CMK (cell line): ENCODE measurements at regions not wholly inside any gene's neighbourhood (a gene's known extent, or its start where the extent isn't known, plus 50 kb on each side); places are given as distances from the start of the nearest gene placed in this dataset.
"Not testable (repeated sequence)": the region's sequence is repeated elsewhere in the genome, so short reads cannot be mapped to it uniquely, and the experiment has no call there.

Source experiments
- DNase-seq: peaks from one replicate; pipeline ENCODE4 v3.0.0-alpha.2; 2010; ENCODE audit warnings: low read depth

DNA sequence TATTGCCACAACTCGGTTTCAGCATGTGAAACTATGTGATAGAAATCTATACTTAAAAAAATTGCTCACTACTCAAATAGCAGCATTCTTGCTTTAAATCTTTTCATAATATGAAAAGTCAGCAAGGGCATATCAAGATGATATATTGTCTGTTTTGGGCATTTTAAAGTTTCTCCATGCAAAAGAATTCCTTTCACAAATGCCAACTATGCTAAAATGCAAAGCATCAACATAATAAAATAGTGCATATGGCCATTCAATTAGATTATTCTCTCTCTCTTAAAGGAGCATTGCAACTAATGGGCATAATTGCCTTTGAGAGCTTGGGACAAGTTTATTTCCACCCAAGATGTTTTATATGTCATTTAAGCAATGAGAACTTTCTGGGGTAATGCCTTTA lies 475.1 kb downstream of the ZPLD1 start:
- no peak for DNase-seq

DNA sequence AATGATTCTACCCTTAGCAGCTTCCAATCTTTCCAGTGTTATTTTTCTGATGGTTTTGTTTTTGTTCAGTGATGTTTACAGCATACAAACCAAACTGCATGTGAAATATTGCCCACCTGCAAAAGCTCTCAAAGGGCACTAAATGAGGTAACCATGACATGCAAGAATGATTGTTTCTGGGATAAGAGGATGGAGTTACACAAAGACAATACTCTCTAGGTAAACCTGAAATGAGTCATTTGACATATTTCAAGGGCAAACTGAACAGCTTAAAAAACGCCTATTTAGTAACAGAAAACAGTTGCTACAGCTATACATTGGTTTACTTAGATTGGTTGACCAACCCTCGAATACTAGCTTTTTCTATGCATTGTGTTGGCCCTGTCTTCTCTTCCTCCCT lies 481.7 kb downstream of the ZPLD1 start:
- DNase-seq, result no peak

DNA sequence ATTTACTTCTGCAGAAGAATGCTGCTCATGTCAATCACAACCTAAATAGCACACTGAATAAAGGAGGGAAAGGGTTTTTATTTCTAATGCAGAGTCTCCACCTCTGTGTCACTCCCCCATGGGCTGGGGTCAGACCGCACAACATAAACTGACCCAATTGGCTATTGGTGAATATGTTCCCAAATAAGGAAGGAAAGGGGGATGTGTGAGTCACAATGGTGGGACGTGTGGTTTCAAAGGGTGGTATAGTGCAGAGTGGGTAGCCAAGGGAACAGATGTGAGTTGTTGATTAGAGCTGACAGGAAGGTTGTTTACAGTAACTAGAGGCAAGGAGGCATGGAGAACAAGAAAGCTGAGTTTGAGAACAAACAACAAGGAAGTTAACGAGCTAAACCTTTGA lies 491.8 kb downstream of the ZPLD1 start:
- DNase-seq, result peak; percentile 3

DNA sequence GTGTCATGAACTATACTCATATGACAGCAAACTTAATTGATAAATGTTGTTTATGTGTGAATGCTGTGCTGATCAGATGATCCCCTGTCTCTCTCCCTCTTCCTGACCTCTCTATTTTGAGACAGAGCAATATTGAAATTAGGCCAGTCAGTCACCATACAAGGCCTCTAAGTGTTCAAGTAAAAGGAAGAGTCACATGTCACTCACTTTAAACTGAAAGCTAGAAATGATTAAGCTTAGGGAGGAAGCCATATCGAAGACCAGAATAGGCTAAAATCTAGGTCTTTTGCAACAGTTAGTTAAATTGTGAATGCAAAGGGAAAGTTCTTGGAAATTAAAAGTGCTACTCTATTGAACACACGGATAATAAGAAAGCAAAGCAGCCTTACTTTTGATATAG lies 498.6 kb downstream of the ZPLD1 start:
- no peak for DNase-seq

DNA sequence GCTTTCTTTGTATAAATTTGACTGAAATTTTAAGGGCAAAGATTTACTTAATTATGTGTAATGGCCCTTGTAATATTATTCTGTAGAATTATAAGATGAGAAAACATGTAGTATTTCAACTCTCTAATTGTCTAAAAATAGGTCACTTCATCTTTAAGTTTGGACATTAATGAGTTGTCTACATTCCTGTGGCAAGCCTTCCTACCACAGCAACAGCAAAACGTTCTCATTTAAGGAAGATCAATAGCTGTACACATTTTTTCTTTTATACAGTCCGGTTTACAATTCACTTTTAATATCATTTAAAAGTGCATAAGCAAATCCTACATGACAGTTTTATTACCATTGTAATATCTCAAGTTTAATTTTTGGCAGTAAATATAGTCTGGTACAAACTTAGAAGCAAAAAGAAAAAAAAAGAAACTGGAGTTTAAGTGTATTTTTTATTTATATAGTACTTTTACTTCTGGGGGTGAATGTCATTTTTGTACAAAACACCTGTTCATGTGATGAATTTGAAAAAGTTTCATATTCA lies 501.8 kb downstream of the ZPLD1 start:
- no peak for DNase-seq

DNA sequence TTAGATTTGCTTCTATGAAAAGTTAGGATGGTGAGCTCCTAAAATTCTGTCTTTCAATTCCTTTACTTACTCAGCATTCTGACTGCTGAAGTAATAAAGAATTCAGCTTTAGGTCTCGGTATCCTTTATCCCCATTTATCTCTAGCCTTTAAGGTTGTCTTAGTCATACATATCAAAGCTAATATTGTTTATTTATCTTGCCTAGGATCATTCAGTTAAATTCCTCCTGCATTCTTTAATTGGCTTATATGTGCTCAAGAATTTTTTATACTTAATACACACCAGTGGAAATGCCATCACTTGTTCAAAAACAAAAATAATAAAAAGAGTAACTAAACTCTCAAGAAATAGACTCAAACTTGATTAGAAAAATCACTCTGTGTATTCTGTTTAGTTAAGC lies 507.0 kb downstream of the ZPLD1 start:
- DNase-seq, result no peak

DNA sequence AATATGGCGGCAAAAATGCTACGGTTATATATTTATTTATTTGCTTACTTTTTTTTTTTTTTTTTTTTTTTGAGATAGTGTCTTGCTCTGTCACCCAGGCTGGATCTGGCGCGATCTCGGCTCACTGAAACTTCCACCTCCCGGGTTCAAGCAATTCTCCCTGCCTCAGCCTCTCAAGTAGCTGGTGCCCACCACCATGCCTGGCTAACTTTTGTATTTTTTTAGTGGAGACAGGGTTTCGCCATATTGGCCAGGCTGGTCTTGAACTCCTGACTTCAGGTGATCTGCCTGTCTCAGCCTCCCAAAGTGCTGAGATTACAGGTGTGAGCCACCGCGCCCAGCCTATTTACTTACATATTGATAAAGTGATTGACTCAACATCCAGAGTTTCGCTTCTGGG lies 511.6 kb downstream of the ZPLD1 start:
- not testable (repeated sequence) for DNase-seq

DNA sequence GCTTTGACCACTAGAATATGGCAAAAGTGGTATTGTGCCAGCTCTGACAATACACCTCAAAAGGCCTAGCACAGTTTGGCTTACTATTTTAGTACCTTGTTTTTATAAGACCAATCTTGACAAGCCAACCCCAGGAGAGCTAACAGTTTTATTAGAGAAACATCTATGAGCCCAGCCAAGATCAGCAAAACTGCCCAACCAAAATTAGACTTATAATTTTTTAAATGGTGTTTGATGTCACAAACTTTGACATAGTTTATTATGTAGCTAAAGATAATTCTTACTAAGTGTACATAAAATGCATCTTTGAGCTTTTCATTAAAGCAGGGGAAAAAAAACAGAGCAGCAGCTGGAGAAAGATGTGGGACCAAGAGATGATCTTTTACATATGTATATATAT lies 537.5 kb downstream of the ZPLD1 start:
- no peak for DNase-seq

DNA sequence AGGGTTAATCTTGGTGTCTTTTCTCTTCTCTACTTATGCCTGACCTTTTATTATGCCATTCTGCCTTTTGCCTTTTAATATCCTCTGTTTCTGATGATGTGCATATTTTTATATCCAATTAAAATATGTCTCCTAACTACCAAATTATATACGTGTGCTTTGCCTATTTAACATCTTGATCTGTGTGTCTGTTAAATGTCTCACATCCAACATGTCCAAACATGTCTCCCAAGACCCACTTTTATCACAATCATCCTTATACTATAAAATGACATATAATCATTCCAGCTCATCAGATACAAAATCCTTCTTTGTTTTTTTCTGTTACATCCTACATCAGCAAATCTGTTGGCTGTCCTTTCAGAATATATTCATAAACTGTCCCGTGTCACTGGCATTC lies 539.5 kb downstream of the ZPLD1 start:
- no peak for DNase-seq

DNA sequence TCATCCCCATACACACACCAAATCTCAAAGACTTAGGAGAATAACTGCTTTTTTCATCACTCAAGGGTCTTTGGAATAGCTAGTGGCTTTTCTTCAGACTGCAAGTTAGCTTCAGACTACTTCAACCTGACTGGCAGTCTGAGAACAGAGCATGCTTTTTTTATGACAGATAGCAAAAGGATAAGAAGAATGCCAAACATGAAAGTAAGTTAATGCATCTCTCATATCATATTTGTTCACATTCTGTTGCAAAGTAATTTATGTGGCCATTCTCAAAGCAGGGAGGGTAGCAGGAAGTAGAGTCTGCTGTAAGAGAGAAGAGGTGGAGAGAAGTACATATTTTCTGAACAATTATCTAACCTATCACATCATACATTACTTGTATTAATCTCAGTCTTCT lies 544.4 kb downstream of the ZPLD1 start:
- no peak for DNase-seq

DNA sequence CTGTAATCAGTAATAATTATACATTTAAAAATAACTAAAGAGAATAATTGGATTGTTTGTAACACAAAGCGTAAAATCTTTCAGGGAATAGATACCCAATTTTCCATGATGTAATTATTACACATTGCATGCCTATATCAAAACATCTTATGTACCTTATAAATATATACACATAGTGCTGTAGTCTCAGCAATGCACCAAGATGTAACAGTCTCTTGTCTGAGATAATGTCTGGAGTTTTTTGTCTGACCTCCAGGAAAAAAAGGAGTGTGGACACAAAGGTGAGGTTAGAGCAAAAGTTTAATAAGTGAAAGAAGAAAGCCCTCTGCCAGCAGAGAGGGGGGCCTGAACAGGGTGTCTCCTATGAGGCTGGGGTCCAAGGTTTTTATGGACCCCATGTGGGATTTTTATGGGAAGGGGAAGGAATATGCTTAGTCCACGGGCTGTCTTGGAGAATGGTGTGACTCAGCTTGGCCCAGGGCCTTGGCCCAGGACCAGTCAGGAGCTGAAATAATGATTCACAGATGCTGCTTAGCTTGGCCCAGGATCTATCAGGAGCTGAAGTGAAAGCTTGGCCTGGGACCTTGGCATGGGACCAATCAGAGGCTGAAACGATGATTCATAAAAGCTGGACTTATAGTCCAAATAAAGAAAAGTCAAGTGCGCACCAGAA lies 545.0 kb downstream of the ZPLD1 start:
- DNase-seq, result no peak

DNA sequence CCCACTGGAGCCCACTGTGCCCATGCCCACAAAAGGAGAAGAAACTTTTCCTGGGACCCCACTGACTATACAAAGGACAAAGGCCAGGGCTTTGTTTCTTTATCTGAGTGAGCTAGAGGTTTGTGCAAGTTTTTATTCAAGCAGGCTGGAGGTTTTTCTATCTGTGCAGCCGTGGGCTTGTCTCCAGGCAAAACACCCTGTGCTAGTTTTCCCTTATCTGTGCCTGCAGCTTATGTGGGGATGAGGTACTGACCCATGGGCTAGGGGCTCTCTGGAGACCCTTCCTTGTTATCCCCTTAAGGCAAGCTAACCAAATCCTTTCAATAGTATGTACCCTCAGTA lies 545.5 kb downstream of the ZPLD1 start:
- no peak for DNase-seq

DNA sequence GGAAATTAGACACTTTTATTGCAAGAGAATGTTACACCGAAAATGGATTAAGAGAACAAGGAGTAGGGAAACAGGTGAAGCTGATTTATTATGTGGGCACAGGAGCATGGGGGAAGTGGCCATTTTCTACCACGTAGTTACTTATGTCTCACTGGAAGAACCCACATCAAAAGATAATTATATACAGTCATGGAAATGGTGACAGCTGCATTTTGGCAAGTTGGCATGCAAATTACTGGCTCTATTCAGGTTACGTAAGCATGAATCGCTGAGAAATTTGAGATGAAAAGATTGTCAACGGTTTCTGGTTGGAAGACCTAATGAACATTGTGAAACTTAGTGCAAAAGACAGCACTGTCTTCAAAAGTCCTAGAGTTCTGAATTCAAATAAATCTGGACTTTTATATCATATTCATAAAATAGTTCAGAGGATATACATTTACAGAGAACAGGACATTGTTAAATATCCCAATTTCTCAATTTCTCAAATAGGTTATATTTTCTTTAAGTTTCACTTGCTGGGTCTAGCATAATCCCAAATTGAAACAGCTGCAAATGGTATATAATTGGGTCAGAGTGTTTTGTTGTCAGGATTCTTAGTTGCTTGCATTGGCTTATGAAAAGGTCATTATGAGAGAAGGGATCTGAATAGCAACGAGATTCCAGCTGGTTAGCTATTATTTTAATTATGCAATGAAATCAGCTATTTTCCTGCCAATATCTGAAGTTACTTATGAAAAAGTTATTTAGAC lies 567.8 kb downstream of the ZPLD1 start:
- no peak for DNase-seq

DNA sequence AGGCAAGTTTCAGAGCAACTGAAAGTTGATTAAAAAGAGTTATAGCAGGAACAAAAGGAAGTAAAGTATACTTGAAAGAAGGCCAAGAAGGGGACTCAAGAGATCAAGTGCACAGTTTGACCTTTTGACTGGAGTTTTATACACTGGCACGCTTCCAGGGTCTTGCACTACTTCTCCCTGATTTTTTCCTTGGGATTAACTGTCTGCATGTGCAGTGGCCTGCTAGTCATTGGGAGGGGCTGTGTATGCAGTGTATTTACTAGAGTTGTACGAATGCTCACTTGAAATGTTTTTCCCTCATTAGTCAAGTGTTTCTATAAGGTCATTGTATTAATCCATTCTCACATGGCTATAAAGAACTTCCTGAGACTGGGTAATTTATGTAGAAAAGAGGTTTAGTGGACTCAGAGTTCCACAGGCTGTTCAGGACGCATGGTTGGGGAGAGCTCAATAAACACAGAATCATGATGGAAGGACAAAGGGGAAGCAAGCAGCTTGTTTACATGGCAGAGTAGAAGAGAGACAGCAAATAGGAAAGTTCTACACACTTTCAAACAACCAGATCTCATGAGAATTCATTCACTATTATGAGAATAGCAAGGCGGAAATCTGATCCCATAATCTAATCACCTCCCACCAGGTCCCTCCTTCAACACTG lies 571.8 kb downstream of the ZPLD1 start:
- DNase-seq, result no peak

DNA sequence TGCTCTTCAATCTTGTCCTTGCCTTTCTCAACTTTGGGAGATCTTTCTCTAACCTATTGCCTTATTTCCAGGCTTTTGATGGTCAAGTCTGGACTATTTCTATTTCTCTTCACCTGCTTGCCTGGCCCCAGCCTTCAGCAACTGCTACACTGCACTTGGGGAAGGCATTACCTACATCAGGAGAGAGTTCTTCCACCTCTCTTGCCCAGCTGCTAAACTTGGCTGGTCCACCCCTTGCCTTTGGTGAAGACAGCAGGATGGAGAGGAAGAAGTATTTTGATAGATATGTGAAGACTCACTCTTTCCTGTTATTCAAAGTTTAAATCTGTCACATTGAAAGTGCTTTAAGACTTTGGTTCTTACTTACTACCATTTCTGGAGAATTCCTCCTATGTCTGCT lies 574.8 kb downstream of the ZPLD1 start:
- DNase-seq, result no peak

DNA sequence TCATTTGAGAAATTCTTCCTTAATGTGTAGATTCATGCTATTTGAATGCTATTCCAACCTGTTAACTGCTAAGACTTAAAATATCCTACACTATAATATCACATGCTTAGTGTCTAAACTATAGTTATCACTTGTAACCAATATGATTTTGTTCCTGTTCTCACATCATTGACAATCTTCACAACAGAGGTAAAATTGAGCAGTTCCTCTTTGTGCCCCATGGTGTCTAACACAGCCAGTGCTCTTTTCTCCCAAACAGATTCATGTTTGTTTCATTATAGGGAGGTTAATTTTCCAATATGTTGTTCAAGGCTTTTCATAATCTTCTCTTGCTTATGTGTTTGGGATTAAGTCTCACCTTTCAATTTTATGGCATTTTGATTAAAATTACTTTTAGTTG lies 591.1 kb downstream of the ZPLD1 start:
- no peak for DNase-seq

DNA sequence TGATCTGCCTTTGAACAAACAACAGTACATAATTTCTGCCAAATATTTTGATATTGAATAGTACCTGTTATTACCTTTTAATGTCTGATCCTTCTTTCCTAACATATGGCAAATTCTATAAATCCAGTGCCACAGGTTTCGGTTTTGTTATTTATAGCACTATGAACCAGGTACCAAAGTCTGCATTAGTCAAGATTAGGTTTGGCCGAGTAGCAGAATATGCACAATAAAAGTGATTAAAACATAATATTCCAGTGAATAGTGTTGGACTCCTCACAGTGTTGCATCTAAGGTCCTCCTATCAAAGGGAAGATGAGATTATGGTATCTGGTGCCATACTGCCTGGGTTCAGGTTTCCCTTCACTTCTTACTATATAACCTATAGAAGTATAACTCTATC lies 599.0 kb downstream of the ZPLD1 start:
- no peak for DNase-seq

DNA sequence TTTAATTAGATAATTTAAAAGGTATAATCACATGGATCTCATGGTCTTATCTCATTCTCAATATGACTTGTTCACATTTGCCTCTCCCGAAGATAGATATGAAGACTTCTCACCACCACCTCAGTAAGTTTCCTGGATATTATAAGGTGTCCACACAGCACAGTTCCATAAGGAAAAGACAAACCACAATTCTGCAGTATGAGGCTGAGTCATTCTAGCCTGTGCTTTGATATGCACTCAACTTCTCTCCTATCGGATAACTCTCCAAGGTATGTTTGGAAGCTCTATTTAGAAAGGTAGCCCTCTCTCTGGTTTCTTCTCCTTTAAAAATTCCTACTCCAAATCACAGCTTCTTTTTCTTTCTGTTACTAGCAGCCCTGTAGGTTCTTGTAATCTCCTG lies 612.8 kb downstream of the ZPLD1 start:
- no peak for DNase-seq

DNA sequence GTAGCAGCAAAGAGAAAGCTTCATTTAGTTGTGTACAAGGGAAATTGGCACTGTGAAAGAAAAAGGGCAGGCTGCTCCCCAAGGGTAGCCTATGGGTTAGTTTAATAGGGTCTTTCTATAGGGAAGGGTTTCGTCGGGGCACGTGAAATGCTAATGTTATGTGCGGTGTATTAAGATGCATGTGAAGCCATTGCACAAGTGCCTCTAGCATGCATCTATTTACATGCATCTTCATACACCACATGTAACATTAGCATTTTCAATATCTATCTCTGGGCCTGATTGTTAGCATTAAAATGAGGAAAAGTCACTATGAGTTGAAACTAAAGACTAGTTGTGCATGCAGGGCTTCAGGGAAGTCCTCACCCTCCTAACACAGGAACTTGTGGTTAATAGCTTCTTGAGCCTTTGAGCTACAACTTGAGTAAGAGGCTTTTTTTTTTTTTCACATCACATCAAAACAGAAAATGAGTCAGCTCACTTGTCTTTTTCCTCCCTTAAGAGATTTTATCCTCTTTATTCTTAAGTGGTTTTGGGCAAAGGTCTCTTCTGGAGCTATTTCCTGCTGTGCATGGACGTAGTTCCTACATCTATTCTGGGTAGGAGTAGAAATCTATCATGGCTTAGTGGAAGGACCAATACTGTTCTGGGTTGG lies 613.4 kb downstream of the ZPLD1 start:
- no peak for DNase-seq

DNA sequence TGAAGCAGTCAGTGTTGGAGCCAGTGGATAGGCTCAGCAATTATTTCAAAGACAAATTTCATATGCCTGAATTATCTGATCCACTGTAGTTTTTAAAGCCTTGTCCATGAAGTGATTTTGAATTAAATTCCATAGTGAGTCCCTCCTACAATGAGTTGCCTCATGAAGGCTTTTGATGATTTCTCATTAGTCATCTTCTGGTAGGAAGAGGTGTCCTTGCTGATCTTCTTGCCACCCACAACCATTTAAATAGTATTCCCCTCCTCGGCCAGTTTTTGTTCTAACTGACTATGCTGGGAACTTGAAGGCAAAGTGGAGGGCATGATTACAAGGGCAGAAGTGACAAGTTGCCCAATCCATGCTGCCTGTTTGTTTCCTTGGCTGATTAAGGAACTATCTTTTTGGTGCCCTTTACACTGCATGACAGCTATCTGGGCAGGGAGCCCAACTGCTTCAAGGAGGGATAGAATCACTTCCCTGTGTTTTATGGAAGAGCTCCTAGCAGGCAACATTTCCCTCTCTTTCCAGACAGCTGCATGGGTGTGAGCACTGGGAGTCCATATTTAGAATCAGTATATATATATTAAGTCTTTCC lies 617.5 kb downstream of the ZPLD1 start:
- no peak for DNase-seq

DNA sequence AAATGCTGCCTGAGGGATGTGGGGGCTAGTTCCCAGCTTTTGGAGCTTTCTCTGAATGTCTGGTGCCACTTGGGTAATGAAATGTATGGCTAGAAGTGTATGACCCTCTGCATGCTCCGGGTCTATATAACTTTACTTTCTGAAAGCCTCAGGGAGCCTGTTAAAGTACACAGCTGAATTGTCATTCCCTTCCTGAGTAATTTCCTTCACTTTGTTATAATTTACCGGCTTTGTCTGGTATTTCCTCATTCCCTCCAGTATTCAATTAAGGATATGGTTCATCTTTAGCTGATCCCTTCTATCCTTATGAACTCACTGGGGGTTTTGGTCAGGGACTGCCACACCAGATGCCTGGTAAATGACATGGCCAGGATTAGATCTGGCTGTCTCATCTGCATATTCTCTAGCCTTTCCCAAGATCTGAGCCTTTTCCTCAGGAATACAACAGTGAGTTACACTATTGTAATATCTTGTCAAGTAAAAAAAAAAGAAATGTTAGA lies 620.3 kb downstream of the ZPLD1 start:
- DNase-seq, result no peak

DNA sequence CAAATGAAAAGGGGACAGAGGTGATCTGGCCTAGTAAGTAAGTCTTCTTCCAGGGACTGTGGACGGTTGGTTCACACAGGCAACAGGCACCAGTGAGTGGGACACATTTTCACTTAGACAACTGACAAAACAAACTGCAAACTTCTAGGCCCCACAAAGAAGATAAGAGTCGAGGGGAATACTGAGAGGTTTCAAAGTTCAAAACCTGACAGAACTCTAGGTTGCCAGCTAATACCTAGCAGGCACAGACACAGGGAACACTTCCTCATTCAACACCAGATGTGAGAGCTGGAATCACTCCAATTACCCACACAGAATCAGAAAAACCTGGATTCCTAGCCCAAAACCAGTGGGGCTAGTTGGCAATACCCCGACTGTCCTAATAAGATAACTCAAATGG lies 621.7 kb downstream of the ZPLD1 start:
- DNase-seq, result no peak
